ENCODE measurements at regions not wholly inside any gene's neighbourhood (a gene's known extent, or its start where the extent isn't known, plus 50 kb on each side); places are given as distances from the start of the nearest gene placed in this dataset.

GRCh38 chr4:100781435-100781834, 263.6 kb upstream of the EMCN start:
- H3K9me3 ChIP-seq (ENCODE audit: insufficient read depth, low read length): no peaks in the 10 kb centered on the region

DNA sequence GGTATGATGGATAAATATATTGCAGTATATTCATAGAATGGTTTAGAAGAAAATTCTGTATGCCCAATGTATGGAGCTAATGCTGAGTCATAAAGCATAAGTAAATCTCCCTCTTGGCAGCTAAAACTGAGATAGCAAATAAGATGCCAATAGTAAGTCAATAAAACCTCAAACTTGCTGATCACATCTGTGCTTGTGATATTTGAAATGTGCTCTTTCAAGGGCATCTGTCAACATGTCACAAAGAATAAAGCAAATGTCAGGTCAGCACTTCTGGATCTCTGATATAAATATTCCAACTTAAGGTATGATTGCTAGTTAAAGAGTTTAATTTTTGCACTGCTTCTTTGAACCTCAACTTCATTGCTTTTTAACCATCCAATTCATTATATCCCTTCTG, 262.3 kb upstream of the EMCN start:
- H3K9me3 ChIP-seq (ENCODE audit: insufficient read depth, low read length): no peaks in the 10 kb centered on the region
- H2AFZ ChIP-seq (ENCODE audit: low read depth, low read length): no peak overlapping the region
- 0 out of 2 replicates have a peak, but pooled peaks cover 3% of the 10 kb centered on the region for H3K4me1 ChIP-seq (ENCODE audit: low read length)
- no peak overlapping the region for H3K9ac ChIP-seq (ENCODE audit: low read length)
- no peak overlapping the region for H3K4me3 ChIP-seq (ENCODE audit: low read length)
- no peaks in the 10 kb centered on the region for H3K36me3 ChIP-seq (replicated peaks; ENCODE audit: low read depth, low read length)
- H3K27ac ChIP-seq (ENCODE audit: low read length): no peak overlapping the region
- H3K79me2 ChIP-seq (ENCODE audit: low read length): no peaks in the 10 kb centered on the region
- H4K20me1 ChIP-seq (ENCODE audit: insufficient read depth, low read length): no peaks in the 10 kb centered on the region
- H3K27me3 ChIP-seq (ENCODE audit: low read depth, low read length): no peaks in the 10 kb centered on the region
- H3K4me2 ChIP-seq (ENCODE audit: low read length): no peak overlapping the region
- TF ChIP-seq, protein P1, sequence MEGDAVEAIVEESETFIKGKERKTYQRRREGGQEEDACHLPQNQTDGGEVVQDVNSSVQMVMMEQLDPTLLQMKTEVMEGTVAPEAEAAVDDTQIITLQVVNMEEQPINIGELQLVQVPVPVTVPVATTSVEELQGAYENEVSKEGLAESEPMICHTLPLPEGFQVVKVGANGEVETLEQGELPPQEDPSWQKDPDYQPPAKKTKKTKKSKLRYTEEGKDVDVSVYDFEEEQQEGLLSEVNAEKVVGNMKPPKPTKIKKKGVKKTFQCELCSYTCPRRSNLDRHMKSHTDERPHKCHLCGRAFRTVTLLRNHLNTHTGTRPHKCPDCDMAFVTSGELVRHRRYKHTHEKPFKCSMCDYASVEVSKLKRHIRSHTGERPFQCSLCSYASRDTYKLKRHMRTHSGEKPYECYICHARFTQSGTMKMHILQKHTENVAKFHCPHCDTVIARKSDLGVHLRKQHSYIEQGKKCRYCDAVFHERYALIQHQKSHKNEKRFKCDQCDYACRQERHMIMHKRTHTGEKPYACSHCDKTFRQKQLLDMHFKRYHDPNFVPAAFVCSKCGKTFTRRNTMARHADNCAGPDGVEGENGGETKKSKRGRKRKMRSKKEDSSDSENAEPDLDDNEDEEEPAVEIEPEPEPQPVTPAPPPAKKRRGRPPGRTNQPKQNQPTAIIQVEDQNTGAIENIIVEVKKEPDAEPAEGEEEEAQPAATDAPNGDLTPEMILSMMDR (IDR thresholded peaks at IDR 0.05; ENCODE audit: low read depth, low read length): no peak
- TF ChIP-seq EZH2phosphoT487 (IDR thresholded peaks at IDR 0.05; ENCODE audit: low read depth): no peak

More at GRCh38 chr4:100781435-100781834, 263.6 kb upstream of the EMCN start:
- TF ChIP-seq, protein P1 (IDR thresholded peaks at IDR 0.05; ENCODE audit: low read depth, low read length): no peak
- TF ChIP-seq EZH2phosphoT487 (IDR thresholded peaks at IDR 0.05; ENCODE audit: low read depth): no peak
- H3K4me3 ChIP-seq (ENCODE audit: low read length): no peak overlapping the region
- no peak overlapping the region for H2AFZ ChIP-seq (ENCODE audit: low read depth, low read length)
- H3K4me1 ChIP-seq (ENCODE audit: low read length): 0 out of 2 replicates have a peak, but pooled peaks cover 3% of the 10 kb centered on the region
- H3K36me3 ChIP-seq (replicated peaks; ENCODE audit: low read depth, low read length): no peaks in the 10 kb centered on the region
- no peaks in the 10 kb centered on the region for H4K20me1 ChIP-seq (ENCODE audit: insufficient read depth, low read length)
- H3K4me2 ChIP-seq (ENCODE audit: low read length): no peak overlapping the region
- H3K27me3 ChIP-seq (ENCODE audit: low read depth, low read length): no peaks in the 10 kb centered on the region
- no peak overlapping the region for H3K9ac ChIP-seq (ENCODE audit: low read length)
- no peaks in the 10 kb centered on the region for H3K79me2 ChIP-seq (ENCODE audit: low read length)
- no peak overlapping the region for H3K27ac ChIP-seq (ENCODE audit: low read length)

GRCh38 chr4:100778431-100778830, 260.6 kb upstream of the EMCN start:
- Histone ChIP-seq H3K4me1 (ENCODE audit: low read length) (0 out of 2 replicates have a peak, but pooled peaks cover 3% of the 10 kb centered on the region), H3K4me2 (ENCODE audit: low read length) (no peak overlapping the region), H3K9me3 (ENCODE audit: insufficient read depth, low read length) (no peaks in the 10 kb centered on the region), H3K36me3 (replicated peaks; ENCODE audit: low read depth, low read length) (no peaks in the 10 kb centered on the region), H3K27me3 (ENCODE audit: low read depth, low read length) (no peaks in the 10 kb centered on the region), H4K20me1 (ENCODE audit: insufficient read depth, low read length) (no peaks in the 10 kb centered on the region), H3K4me3 (ENCODE audit: low read length) (no peak overlapping the region), H3K9ac (ENCODE audit: low read length) (no peak overlapping the region), H2AFZ (ENCODE audit: low read depth, low read length) (no peak overlapping the region), H3K27ac (ENCODE audit: low read length) (no peak overlapping the region), H3K79me2 (ENCODE audit: low read length) (no peaks in the 10 kb centered on the region)
- TF ChIP-seq, protein P1 (IDR thresholded peaks at IDR 0.05; ENCODE audit: low read depth, low read length): no peak
- no peak for TF ChIP-seq EZH2phosphoT487 (IDR thresholded peaks at IDR 0.05; ENCODE audit: low read depth)

GRCh38 chr4:100762738-100763137, 244.9 kb upstream of the EMCN start:
- no peak overlapping the region for H2AFZ ChIP-seq (ENCODE audit: low read depth, low read length)
- no peaks in the 10 kb centered on the region for H3K79me2 ChIP-seq (ENCODE audit: low read length)
- H4K20me1 ChIP-seq (ENCODE audit: insufficient read depth, low read length): no peaks in the 10 kb centered on the region
- H3K4me2 ChIP-seq (ENCODE audit: low read length): no peak overlapping the region
- peaks cover 9% of the 10 kb centered on the region; the same call in 1 of the 2 replicates for H3K9me3 ChIP-seq (ENCODE audit: insufficient read depth, low read length)
- H3K27me3 ChIP-seq (ENCODE audit: low read depth, low read length): no peaks in the 10 kb centered on the region
- TF ChIP-seq, protein P1 (IDR thresholded peaks at IDR 0.05; ENCODE audit: low read depth, low read length): no peak
- TF ChIP-seq EZH2phosphoT487 (IDR thresholded peaks at IDR 0.05; ENCODE audit: low read depth): no peak
- no peaks in the 10 kb centered on the region for H3K4me1 ChIP-seq (ENCODE audit: low read length)
- no peaks in the 10 kb centered on the region for H3K36me3 ChIP-seq (replicated peaks; ENCODE audit: low read depth, low read length)
- no peak overlapping the region for H3K4me3 ChIP-seq (ENCODE audit: low read length)
- no peak overlapping the region for H3K9ac ChIP-seq (ENCODE audit: low read length)
- H3K27ac ChIP-seq (ENCODE audit: low read length): no peak overlapping the region
